ENCODE measurements at regions not wholly inside any gene's neighbourhood (a gene's known extent, or its start where the extent isn't known, plus 50 kb on each side); places are given as distances from the start of the nearest gene placed in this dataset.

- no peak for TF ChIP-seq CTCF (IDR thresholded peaks at IDR 0.05)
- no peak for TF ChIP-seq POLR2A (IDR thresholded peaks at IDR 0.05)
- no peak for TF ChIP-seq POLR2AphosphoS5 (IDR thresholded peaks at IDR 0.05)
Observed at GRCh38 chr5:172534229-172535107, 80.1 kb upstream of the SH3PXD2B start.
